ENCODE measurements at regions not wholly inside any gene's neighbourhood (a gene's known extent, or its start where the extent isn't known, plus 50 kb on each side); places are given as distances from the start of the nearest gene placed in this dataset.

- no peak for TF ChIP-seq CTCF (IDR thresholded peaks at IDR 0.05)
- TF ChIP-seq POLR2A (IDR thresholded peaks at IDR 0.05): no peak
Observed at GRCh38 chr6:134830940-134831339, 119.0 kb downstream of the ALDH8A1 start.

Measured in uterus (tissue), 2 donors.